ENCODE measurements at regions not wholly inside any gene's neighbourhood (a gene's known extent, or its start where the extent isn't known, plus 50 kb on each side); places are given as distances from the start of the nearest gene placed in this dataset.

- H3K27ac Mint-ChIP-seq, result no peak overlapping the region
- peaks cover 29% of the 10 kb centered on the region for H3K27me3 Mint-ChIP-seq
- no peak overlapping the region for H3K4me3 Mint-ChIP-seq
- H3K4me1 Mint-ChIP-seq, result no peaks in the 10 kb centered on the region
- H3K9me3 Mint-ChIP-seq, result no peaks in the 10 kb centered on the region
- ATAC-seq (ENCODE audit: low read depth) (no peak), DNase-seq (ENCODE audit: low spot score in 2 of 2) (no peak)
- H3K36me3 Mint-ChIP-seq, result no peaks in the 10 kb centered on the region
These were observed 321.1 kb upstream of the NPVF start for GRCh38 chr7:25549271-25549921.

GRCh38 chr7:25550149-25550548 is 321.9 kb upstream of the NPVF start:
- DNase-seq (ENCODE audit: low spot score in 2 of 2) (no peak), ATAC-seq (ENCODE audit: low read depth) (no peak)
- H3K4me3 Mint-ChIP-seq, result no peak overlapping the region
- H3K27ac Mint-ChIP-seq, result no peak overlapping the region
- no peaks in the 10 kb centered on the region for H3K9me3 Mint-ChIP-seq
- H3K27me3 Mint-ChIP-seq, result peaks cover 29% of the 10 kb centered on the region
- H3K36me3 Mint-ChIP-seq, result no peaks in the 10 kb centered on the region
- no peaks in the 10 kb centered on the region for H3K4me1 Mint-ChIP-seq

- Mint-ChIP-seq H3K9me3 (no peaks in the 10 kb centered on the region), H3K4me1 (peaks cover 5% of the 10 kb centered on the region), H3K36me3 (no peaks in the 10 kb centered on the region), H3K27ac (no peak overlapping the region), H3K4me3 (no peak overlapping the region), H3K27me3 (peaks cover 22% of the 10 kb centered on the region)
- no peak for DNase-seq (ENCODE audit: low spot score in 2 of 2)
- ATAC-seq (ENCODE audit: low read depth), result no peak
These were observed 324.7 kb upstream of the NPVF start for GRCh38 chr7:25552998-25553397.

DNA sequence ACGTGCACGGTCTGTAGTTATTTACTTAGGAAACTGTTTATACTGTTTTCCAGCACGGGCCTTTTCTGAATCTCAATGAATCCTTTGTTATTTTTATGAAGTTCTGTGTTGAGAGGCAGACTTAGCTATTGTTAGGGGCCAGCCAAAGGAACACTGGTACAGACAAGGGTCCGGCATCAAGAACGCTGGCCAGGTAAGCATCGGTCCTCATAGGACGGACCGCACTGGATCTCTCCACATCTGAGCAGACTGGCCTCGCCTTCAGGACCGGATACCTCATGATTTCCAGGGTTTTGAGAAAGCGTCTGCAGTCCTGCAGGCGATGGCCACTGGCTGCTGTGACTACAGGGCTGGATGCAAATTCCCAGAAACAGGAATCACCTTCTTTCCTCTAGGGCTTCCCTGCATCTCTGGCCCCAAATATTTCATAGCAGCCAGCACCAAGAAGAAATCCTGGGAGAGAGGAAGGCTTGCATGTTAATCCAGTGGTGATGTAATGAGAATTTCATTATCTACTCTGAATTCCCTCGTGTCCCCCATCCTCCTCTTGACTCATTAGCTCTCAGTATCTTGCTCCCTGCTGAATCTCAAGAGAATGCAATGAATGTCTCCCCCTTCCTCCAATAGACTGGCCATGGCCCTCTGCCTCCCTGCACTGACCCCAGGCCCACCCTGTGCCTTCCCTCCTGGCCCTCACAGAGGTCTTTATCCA is 325.4 kb upstream of the NPVF start:
- H3K4me3 Mint-ChIP-seq, result no peak overlapping the region
- no peaks in the 10 kb centered on the region for H3K36me3 Mint-ChIP-seq
- H3K9me3 Mint-ChIP-seq, result no peaks in the 10 kb centered on the region
- H3K27ac Mint-ChIP-seq, result no peak overlapping the region
- DNase-seq (ENCODE audit: low spot score in 2 of 2) (no peak), ATAC-seq (ENCODE audit: low read depth) (no peak)
- H3K4me1 Mint-ChIP-seq, result peaks cover 5% of the 10 kb centered on the region
- H3K27me3 Mint-ChIP-seq, result peaks cover 18% of the 10 kb centered on the region

DNA sequence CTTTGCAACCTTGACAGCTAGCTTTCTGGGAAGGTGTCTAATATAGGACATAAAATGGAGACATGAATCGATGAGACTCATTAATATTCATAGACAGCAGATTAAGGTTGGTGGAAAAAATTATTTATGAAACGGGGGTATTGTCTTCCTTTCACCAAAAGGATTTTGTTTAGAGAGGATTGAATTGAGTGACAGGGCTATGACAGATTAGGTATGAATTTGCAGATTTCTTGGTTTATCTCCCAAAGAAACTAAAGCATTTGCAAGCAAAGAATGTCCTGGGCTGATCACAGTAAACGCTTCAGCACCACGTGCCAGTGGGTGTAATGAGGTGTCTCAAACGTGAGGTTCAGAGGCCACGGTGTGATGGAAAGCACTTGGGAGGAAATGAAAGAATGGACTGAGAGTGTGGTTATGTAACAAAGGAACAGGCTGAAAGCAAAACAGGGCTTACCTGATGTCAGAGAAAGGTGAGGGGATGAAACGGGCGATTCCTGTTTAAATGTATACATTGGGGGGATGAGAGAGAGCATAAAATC is 329.2 kb upstream of the NPVF start:
- ATAC-seq (ENCODE audit: low read depth) (no peak), DNase-seq (ENCODE audit: low spot score in 2 of 2) (no peak)
- Mint-ChIP-seq H3K27me3 (peaks cover 12% of the 10 kb centered on the region), H3K4me1 (peaks cover 5% of the 10 kb centered on the region), H3K27ac (no peak overlapping the region), H3K36me3 (no peaks in the 10 kb centered on the region), H3K9me3 (no peaks in the 10 kb centered on the region), H3K4me3 (no peak overlapping the region)

DNA sequence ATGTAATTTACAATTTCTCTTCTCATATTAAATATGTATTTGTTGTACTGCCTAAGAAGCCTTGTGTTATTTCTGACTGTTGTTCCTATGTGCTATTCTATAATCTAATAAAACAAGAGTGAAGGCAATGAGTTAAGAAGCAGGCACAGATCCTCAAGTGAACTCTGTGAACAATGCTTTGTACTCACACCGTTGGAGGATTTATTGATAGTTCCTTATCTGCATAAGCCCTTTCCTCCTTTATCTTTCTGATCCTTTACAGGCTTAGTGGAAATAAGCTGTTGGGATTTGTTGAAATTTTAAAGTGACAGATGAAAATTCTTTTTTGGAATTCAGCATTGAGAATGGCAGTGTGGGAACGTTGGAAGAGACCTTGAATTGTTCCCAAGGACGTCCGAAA is 329.6 kb upstream of the NPVF start:
- H3K36me3 Mint-ChIP-seq, result no peaks in the 10 kb centered on the region
- peaks cover 5% of the 10 kb centered on the region for H3K4me1 Mint-ChIP-seq
- H3K27ac Mint-ChIP-seq, result no peak overlapping the region
- DNase-seq (ENCODE audit: low spot score in 2 of 2) (no peak), ATAC-seq (ENCODE audit: low read depth) (no peak)
- no peaks in the 10 kb centered on the region for H3K9me3 Mint-ChIP-seq
- peaks cover 12% of the 10 kb centered on the region for H3K27me3 Mint-ChIP-seq
- H3K4me3 Mint-ChIP-seq, result no peak overlapping the region

DNA sequence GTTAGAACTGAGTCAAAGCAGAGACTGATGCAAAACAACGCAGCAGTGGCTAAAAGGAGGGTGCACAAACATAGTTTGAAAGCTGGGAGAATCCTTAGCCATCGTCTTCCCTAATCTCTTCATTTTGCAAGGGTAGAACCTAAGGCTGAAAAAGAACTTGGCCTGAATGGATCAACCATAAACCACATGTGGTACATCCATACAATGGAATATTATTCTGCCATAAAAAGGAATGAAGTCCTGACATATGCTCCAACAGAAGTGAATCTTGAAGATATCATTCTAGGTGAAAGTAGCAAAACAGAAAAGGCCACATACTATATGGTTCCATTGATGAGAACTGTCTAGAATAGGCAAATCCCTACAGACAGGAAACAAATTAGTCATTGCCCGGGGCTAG is 330.3 kb upstream of the NPVF start:
- Mint-ChIP-seq H3K4me3 (no peak overlapping the region), H3K27ac (no peak overlapping the region), H3K27me3 (peaks cover 12% of the 10 kb centered on the region), H3K36me3 (no peaks in the 10 kb centered on the region), H3K4me1 (peaks cover 5% of the 10 kb centered on the region), H3K9me3 (no peaks in the 10 kb centered on the region)
- no peak for DNase-seq (ENCODE audit: low spot score in 2 of 2)
- no peak for ATAC-seq (ENCODE audit: low read depth)

DNA sequence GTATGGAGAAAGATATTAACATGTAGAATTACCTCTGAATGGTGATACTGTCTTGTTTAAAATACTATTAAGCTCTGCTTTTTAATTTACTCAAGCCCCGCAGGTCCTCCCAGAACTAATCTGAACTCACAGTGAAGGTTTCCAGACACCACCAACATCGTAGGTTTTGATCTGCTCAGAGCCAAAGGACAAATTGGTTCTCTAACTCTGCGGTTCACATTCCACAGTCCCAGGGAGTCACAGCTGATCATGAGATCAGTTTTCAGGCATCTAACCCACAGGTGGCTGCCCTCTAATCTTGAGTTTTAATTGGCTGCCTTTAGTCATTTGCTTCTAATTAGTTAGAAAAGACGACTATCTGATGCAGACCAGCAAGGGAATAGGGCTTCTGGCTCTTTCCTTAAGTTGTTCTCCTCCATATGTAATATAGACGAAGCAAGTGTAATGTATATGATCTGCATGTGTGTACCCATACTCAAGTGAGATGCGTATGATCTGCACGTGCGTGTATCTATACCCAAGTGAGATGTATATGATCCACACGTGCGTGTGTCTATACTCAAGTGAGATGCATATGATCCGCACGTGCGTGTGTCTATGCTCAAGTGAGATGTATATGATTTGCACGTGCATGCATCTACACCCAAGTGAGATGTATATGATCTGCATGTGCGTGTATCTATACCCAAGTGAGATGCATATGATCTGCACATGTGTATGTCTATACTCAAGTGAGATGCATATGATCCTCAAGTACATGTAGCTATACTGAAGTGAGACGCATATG is 331.5 kb upstream of the NPVF start:
- Mint-ChIP-seq H3K4me1 (peaks cover 5% of the 10 kb centered on the region), H3K27me3 (peaks cover 9% of the 10 kb centered on the region), H3K9me3 (no peaks in the 10 kb centered on the region), H3K36me3 (no peaks in the 10 kb centered on the region), H3K27ac (no peak overlapping the region), H3K4me3 (no peak overlapping the region)
- ATAC-seq (ENCODE audit: low read depth) (no peak), DNase-seq (ENCODE audit: low spot score in 2 of 2) (no peak)

GRCh38 chr7:25562673-25563182 is 334.4 kb upstream of the NPVF start:
- no peak overlapping the region for H3K27ac Mint-ChIP-seq
- no peaks in the 10 kb centered on the region for H3K36me3 Mint-ChIP-seq
- DNase-seq (ENCODE audit: low spot score in 2 of 2), result no peak

GRCh38 chr7:25565002-25565401 is 336.7 kb upstream of the NPVF start:
- H3K4me3 Mint-ChIP-seq, result no peak overlapping the region
- H3K9me3 Mint-ChIP-seq, result no peaks in the 10 kb centered on the region
- H3K36me3 Mint-ChIP-seq, result no peaks in the 10 kb centered on the region
- no peak overlapping the region for H3K27ac Mint-ChIP-seq
- ATAC-seq (ENCODE audit: low read depth), result no peak
- H3K27me3 Mint-ChIP-seq, result peaks cover 7% of the 10 kb centered on the region
- no peaks in the 10 kb centered on the region for H3K4me1 Mint-ChIP-seq
- DNase-seq (ENCODE audit: low spot score in 2 of 2), result no peak

More at GRCh38 chr7:25562673-25563182, 334.4 kb upstream of the NPVF start:
- no peak for ATAC-seq (ENCODE audit: low read depth)
- H3K9me3 Mint-ChIP-seq, result no peaks in the 10 kb centered on the region
- peaks cover 7% of the 10 kb centered on the region for H3K27me3 Mint-ChIP-seq
- H3K4me1 Mint-ChIP-seq, result no peaks in the 10 kb centered on the region
- H3K4me3 Mint-ChIP-seq, result no peak overlapping the region

- peak; percentile 58 to 60 for DNase-seq (ENCODE audit: low spot score in 2 of 2)
- no peak for ATAC-seq (ENCODE audit: low read depth)
- Mint-ChIP-seq H3K4me1 (no peaks in the 10 kb centered on the region), H3K27me3 (peaks cover 5% of the 10 kb centered on the region), H3K36me3 (no peaks in the 10 kb centered on the region), H3K9me3 (no peaks in the 10 kb centered on the region), H3K4me3 (no peak overlapping the region), H3K27ac (no peak overlapping the region)
These were observed 337.7 kb upstream of the NPVF start for GRCh38 chr7:25565949-25566348.

GRCh38 chr7:25567430-25567829 is 339.1 kb upstream of the NPVF start:
- no peak for DNase-seq (ENCODE audit: low spot score in 2 of 2)
- H3K4me1 Mint-ChIP-seq, result no peaks in the 10 kb centered on the region
- H3K9me3 Mint-ChIP-seq, result no peaks in the 10 kb centered on the region
- ATAC-seq (ENCODE audit: low read depth), result no peak
- no peak overlapping the region for H3K27ac Mint-ChIP-seq
- no peaks in the 10 kb centered on the region for H3K36me3 Mint-ChIP-seq
- H3K4me3 Mint-ChIP-seq, result no peak overlapping the region
- H3K27me3 Mint-ChIP-seq, result peaks cover 1% of the 10 kb centered on the region

GRCh38 chr7:25569765-25570164 is 341.5 kb upstream of the NPVF start:
- Mint-ChIP-seq H3K27me3 (peaks cover 1% of the 10 kb centered on the region), H3K36me3 (no peaks in the 10 kb centered on the region), H3K27ac (no peak overlapping the region), H3K4me1 (no peaks in the 10 kb centered on the region), H3K9me3 (no peaks in the 10 kb centered on the region), H3K4me3 (no peak overlapping the region)
- ATAC-seq (ENCODE audit: low read depth) (no peak), DNase-seq (ENCODE audit: low spot score in 2 of 2) (no peak)

- Mint-ChIP-seq H3K4me3 (no peak overlapping the region), H3K9me3 (no peaks in the 10 kb centered on the region), H3K27ac (no peak overlapping the region), H3K27me3 (peaks cover 3% of the 10 kb centered on the region), H3K36me3 (no peaks in the 10 kb centered on the region), H3K4me1 (no peaks in the 10 kb centered on the region)
- DNase-seq (ENCODE audit: low spot score in 2 of 2) (no peak), ATAC-seq (ENCODE audit: low read depth) (no peak)
These were observed 344.1 kb upstream of the NPVF start for GRCh38 chr7:25572423-25572822.
